ENCODE measurements at regions not wholly inside any gene's neighbourhood (a gene's known extent, or its start where the extent isn't known, plus 50 kb on each side); places are given as distances from the start of the nearest gene placed in this dataset.
A peak's percentile ranks its signal among the peaks of the same experiment; 100 is the strongest.

DNA sequence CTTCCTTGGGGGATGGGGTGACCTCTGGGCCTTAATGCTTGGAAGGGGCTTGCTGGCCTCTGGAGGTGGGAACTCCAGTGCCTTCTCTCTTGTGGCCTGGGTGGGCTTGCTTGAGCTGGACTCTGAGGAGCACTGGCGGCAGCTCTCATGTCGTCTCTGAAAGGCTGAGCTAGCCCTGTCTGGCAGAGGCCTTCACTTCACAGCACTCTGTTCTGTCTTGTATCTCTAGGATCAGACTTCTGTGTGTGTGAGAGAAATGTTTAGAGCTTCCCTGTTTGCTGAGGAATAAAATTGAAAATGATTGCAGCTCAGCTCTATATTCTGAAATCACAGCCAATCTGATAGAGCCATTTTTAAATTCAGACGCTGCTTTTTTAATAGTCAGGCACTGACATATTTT is 185.3 kb downstream of the KCNRG start:
- no peak for ATAC-seq (ENCODE audit: low FRiP score)
- TF ChIP-seq, protein P1, sequence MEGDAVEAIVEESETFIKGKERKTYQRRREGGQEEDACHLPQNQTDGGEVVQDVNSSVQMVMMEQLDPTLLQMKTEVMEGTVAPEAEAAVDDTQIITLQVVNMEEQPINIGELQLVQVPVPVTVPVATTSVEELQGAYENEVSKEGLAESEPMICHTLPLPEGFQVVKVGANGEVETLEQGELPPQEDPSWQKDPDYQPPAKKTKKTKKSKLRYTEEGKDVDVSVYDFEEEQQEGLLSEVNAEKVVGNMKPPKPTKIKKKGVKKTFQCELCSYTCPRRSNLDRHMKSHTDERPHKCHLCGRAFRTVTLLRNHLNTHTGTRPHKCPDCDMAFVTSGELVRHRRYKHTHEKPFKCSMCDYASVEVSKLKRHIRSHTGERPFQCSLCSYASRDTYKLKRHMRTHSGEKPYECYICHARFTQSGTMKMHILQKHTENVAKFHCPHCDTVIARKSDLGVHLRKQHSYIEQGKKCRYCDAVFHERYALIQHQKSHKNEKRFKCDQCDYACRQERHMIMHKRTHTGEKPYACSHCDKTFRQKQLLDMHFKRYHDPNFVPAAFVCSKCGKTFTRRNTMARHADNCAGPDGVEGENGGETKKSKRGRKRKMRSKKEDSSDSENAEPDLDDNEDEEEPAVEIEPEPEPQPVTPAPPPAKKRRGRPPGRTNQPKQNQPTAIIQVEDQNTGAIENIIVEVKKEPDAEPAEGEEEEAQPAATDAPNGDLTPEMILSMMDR (IDR thresholded peaks at IDR 0.05) = no peak

DNA sequence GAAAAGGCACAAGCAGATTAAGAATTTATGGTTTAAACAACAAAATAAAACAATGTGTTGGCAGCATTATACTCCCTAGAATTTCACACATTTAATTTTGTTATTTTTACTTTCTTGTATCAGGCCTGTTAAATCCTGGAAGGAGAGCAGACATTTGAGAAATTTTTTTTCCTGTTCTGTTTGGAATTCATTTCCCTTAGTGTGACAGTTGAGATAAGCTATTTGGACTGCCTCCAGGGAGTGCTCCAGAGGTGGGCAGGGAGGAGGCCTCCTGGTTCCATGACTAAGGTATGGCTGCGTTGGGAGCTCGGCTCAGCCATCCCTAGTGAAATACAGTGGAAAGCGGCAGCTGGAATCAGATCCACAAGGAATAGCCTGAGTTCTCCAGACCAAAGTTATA is 185.7 kb downstream of the KCNRG start:
- TF ChIP-seq, protein P1 (IDR thresholded peaks at IDR 0.05) = no peak
- DNase-seq (ENCODE audit: low spot score) = no peak
- ATAC-seq (ENCODE audit: low FRiP score) = peak; percentile 64

More for the DNA sequence above, 185.3 kb downstream of the KCNRG start:
- DNase-seq (ENCODE audit: low spot score) = no peak

DNA sequence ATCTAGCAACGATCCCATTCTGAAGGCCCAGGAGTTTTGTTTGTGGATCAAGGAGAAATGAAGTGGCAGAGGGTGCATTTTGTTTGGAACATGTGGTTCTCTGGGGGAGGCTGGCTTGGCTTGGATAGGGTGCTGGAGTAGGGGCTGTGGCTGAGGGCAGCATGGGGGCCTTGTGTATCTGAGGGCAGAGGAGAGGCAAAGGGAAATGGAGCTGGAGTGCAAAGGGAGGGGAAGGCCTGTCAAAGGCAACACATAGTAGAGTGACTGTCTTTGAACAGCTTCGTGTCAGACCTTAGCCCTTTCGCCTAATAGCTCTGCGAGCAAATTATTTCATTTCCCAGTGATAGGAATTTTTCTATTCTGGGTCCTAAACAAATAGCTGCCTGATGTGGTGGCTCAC is 187.2 kb downstream of the KCNRG start:
- no peak for ATAC-seq (ENCODE audit: low FRiP score)
- TF ChIP-seq, protein P1 (IDR thresholded peaks at IDR 0.05) = no peak
- no peak for DNase-seq (ENCODE audit: low spot score)

DNA sequence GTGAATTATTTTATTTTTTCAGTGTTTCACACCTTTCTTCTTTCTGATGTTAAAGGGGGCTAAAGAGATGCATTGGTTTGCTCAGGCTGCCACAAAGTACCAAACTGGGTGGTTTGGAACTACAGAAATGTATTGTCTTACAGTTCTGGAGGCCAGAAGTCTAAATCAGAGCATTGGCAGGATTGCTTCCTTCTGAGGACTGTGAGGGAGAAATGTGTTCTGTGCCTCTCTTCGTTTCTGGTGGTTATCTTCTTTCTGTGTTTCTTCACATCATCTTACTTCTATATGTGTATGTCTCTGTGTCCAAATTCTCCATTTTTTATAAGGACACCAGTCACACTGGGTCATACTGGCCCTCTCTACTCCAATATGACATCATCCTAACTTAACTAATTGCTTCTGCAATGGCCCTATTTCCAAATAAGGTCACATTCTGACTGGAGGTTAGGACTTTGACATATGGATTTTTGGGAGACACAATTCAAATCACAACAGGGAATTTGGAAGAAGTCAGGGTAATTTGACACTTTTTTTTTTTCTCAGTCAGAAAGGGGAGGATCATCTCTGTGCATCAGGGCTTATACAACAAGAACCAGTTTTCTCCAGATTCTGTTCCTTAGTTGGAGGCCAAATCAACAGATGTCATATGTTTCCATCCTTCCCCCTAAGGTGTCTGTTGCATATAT is 188.2 kb downstream of the KCNRG start:
- DNase-seq (ENCODE audit: low spot score) (no peak), ATAC-seq (ENCODE audit: low FRiP score) (no peak)
- TF ChIP-seq, protein P1 (IDR thresholded peaks at IDR 0.05) = no peak

DNA sequence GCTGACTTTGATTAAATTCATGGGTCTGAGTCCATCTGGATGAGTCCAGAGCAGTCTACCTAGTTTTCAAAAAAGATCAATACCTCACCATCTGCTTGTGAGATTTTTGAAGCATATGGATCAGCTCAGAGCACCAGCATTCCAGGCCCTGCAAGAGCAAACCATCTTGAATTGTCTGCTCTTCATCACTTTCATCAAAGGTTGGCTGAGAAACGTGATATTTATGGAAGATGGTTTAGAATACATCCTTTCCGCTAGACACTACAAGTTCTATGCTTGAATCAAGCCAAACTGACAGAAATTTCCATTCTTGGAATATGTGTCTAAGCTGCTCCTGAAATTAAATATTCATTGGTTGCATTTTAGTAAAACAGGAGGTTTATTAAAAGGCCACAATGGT is 190.3 kb downstream of the KCNRG start:
- ATAC-seq (ENCODE audit: low FRiP score) = no peak
- DNase-seq (ENCODE audit: low spot score) = no peak
- TF ChIP-seq, protein P1 (IDR thresholded peaks at IDR 0.05) = no peak

DNA sequence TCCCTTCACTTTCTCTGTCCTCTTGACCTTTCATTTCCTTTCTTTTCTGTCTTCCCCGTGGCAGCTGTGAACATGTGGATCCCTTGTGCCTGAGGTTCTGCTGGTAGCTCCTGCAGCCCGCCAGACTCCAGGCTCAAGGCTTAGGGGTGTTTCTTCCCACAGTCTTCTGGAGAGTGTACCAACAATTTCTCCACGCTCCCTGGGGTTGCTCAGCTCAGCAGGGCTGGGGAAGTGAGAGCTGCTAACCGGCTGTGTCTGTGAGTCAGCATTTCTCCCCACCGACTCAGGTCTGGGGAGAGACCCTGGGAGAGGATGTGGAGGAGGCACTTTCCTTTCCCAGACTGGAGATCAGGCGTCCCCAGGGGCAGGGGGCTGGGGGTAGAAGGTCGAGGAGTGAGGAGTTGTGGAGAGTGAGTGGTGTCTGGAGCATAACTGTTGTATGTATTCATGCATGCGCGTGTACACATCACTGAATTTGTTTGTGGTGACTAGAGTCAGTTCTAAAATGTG is 193.6 kb downstream of the KCNRG start:
- TF ChIP-seq, protein P1 (IDR thresholded peaks at IDR 0.05) = no peak
- DNase-seq (ENCODE audit: low spot score) (no peak), ATAC-seq (ENCODE audit: low FRiP score) (peak; percentile 93)

DNA sequence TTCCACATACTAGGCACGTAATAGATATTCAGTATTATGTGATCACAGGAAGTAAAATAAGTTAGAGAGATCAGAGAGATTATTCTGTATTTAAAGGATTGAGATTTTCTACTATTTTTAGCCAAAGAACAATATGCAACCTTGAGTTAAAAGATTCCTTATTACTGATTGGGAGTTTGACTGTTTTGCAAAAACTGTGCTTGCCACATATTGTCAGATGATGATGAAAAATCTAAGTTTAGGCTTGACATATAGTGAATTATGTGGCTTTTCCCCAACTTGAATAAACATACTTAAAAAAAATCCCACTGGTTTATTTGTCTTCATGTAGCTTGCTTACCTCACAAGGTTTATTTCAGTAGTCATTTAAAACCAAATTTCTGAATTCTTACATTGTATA is 194.4 kb downstream of the KCNRG start:
- ATAC-seq (ENCODE audit: low FRiP score) = no peak
- DNase-seq (ENCODE audit: low spot score) = no peak
- TF ChIP-seq, protein P1 (IDR thresholded peaks at IDR 0.05) = no peak
